WERI-Rb-1 (cell line): ENCODE measurements at regions not wholly inside any gene's neighbourhood (a gene's known extent, or its start where the extent isn't known, plus 50 kb on each side); places are given as distances from the start of the nearest gene placed in this dataset.
A peak's percentile ranks its signal among the peaks of the same experiment; 100 is the strongest.

Source experiments
- DNase-seq: peaks from one replicate; pipeline ENCODE4 v3.0.0-alpha.2; 2020
- H3K27ac ChIP-seq: fragments of 250-450 bp; sonication (Bioruptor Pico); 2 replicates; pipeline ENCODE4 v1.5.1; 2020; ENCODE audit warnings: mild to moderate bottlenecking, moderate library complexity
- H3K27me3 ChIP-seq: fragments of 250-450 bp; sonication (Bioruptor Pico); 2 replicates; pipeline ENCODE4 v1.5.1; 2021; ENCODE audit warnings: mild to moderate bottlenecking, low read depth, moderate library complexity; ENCODE audit not compliant: insufficient read depth, severe bottlenecking
- H3K36me3 ChIP-seq: fragments of 250-450 bp; sonication (Bioruptor Pico); 2 replicates; pipeline ENCODE4 v1.5.1; 2020; ENCODE audit warnings: mild to moderate bottlenecking, moderate library complexity
- H3K4me3 ChIP-seq: 2 replicates; pipeline ENCODE4 v1.5.1; 2011; ENCODE audit warnings: low read depth, mild to moderate bottlenecking, control low read depth, low read length
- H3K9me3 ChIP-seq: fragments of 250-450 bp; sonication (Bioruptor Pico); 2 replicates; pipeline ENCODE4 v1.5.1; 2021; ENCODE audit warnings: mild to moderate bottlenecking, moderate library complexity; ENCODE audit not compliant: severe bottlenecking
- CTCF ChIP-seq: IDR thresholded peaks from 2 replicates; pipeline ENCODE4 v1.5.1; 2011; ENCODE audit warnings: low read depth, mild to moderate bottlenecking, control low read depth, inconsistent platforms, low read length

- TF ChIP-seq CTCF = no peak
- H3K36me3 ChIP-seq = no peaks in the 10 kb centered on the region
- H3K9me3 ChIP-seq = no peaks in the 10 kb centered on the region
- no peak overlapping the region for H3K4me3 ChIP-seq
- H3K27ac ChIP-seq = no peak overlapping the region
- no peaks in the 10 kb centered on the region for H3K27me3 ChIP-seq
- no peak for DNase-seq
Measured at GRCh38 chr6:87766211-87766610, 64.2 kb upstream of the AKIRIN2 start.

GRCh38 chr6:87763901-87764300, 61.9 kb upstream of the AKIRIN2 start:
- no peaks in the 10 kb centered on the region for H3K36me3 ChIP-seq
- no peaks in the 10 kb centered on the region for H3K27me3 ChIP-seq
- no peaks in the 10 kb centered on the region for H3K9me3 ChIP-seq
- no peak for TF ChIP-seq CTCF
- DNase-seq = no peak
- no peak overlapping the region for H3K4me3 ChIP-seq
- no peak overlapping the region for H3K27ac ChIP-seq

- H3K9me3 ChIP-seq = no peaks in the 10 kb centered on the region
- no peaks in the 10 kb centered on the region for H3K27me3 ChIP-seq
- no peak for TF ChIP-seq CTCF
- no peak overlapping the region for H3K27ac ChIP-seq
- no peak for DNase-seq
- no peaks in the 10 kb centered on the region for H3K36me3 ChIP-seq
- H3K4me3 ChIP-seq = no peak overlapping the region
Measured at GRCh38 chr6:87763276-87763675, 61.2 kb upstream of the AKIRIN2 start.

- no peak for DNase-seq
- Histone ChIP-seq H3K27ac (no peak overlapping the region), H3K36me3 (no peaks in the 10 kb centered on the region)
Measured at GRCh38 chr6:87762116-87762515, 60.1 kb upstream of the AKIRIN2 start.

GRCh38 chr6:87757792-87758191, 55.8 kb upstream of the AKIRIN2 start:
- H3K27ac ChIP-seq = no peak overlapping the region
- TF ChIP-seq CTCF = no peak
- no peak for DNase-seq
- H3K27me3 ChIP-seq = no peaks in the 10 kb centered on the region
- H3K36me3 ChIP-seq = no peaks in the 10 kb centered on the region
- H3K4me3 ChIP-seq = no peak overlapping the region
- H3K9me3 ChIP-seq = no peaks in the 10 kb centered on the region

More at GRCh38 chr6:87762116-87762515, 60.1 kb upstream of the AKIRIN2 start:
- TF ChIP-seq CTCF = no peak
- Histone ChIP-seq H3K9me3 (no peaks in the 10 kb centered on the region), H3K27me3 (no peaks in the 10 kb centered on the region), H3K4me3 (no peak overlapping the region)

- no peaks in the 10 kb centered on the region for H3K27me3 ChIP-seq
- no peak overlapping the region for H3K27ac ChIP-seq
- no peak overlapping the region for H3K4me3 ChIP-seq
- no peaks in the 10 kb centered on the region for H3K36me3 ChIP-seq
- no peaks in the 10 kb centered on the region for H3K9me3 ChIP-seq
- peak; percentile 18 for DNase-seq
- TF ChIP-seq CTCF = no peak
Measured at GRCh38 chr6:87756858-87757257, 54.8 kb upstream of the AKIRIN2 start.
